ENCODE measurements at regions not wholly inside any gene's neighbourhood (a gene's known extent, or its start where the extent isn't known, plus 50 kb on each side); places are given as distances from the start of the nearest gene placed in this dataset.

DNA sequence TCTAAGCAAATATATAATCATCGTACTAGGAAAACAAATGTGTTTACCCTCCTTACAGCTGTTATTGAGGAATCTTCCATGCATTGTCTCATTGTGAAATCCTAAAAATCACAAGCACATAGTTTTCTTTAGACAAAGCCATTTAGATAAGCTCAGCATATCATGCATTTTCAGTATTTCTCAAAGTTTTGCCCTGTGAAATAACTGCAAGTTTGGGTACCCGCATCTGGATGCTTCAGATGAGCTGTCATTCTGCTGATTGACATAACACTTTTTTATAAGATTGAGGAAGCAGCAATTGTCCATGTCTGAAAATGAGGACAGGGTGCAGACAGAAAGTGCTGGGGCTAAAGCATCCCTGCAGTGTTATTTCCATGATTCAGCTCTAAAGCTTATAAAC, 96.2 kb downstream of the IYD start:
- no peak for DNase-seq (ENCODE audit: unreplicated experiment)
- Mint-ChIP-seq H3K27me3 (ENCODE audit: insufficient read depth, unreplicated experiment) (no peaks in the 10 kb centered on the region), H3K4me3 (ENCODE audit: unreplicated experiment) (no peak overlapping the region), H3K9me3 (ENCODE audit: unreplicated experiment) (no peaks in the 10 kb centered on the region), H3K27ac (ENCODE audit: low read depth, unreplicated experiment) (no peak overlapping the region), H3K4me1 (ENCODE audit: insufficient read depth, unreplicated experiment) (peaks cover 9% of the 10 kb centered on the region), H3K36me3 (ENCODE audit: insufficient read depth, unreplicated experiment) (no peaks in the 10 kb centered on the region)
- POLR2A ChIA-PET: no interaction called here
- intact Hi-C loops (cut with micrococcal nuclease): no loop called here
- CTCF ChIA-PET: interaction anchor here (0.6 kb wide), 2 partner anchors 242 to 458 kb away, joined by 3 to 7 read pairs; no protein-coding TSS in a partner anchor
- no TSS peak for BruUV-seq (replicated peaks)
- TF ChIP-seq CTCF (IDR thresholded peaks at IDR 0.05; ENCODE audit: unreplicated experiment): no peak

DNA sequence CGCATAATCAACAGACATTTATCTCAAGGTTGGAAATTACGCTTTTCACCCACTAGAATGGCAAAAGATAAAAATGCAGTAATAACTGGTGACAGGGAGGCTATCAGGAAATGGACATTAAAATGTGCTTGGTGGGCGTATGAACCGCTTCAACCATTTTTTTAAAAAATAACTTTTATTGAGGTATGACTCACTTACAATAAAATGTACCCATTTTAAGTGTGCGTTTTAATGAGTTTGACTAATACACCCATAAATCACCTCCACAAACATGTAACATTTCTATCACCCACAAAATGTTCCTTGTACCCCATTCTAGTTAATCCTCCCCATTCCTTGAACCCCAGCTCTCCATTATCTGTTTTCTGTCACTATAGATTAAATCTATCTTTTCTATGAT, 96.8 kb downstream of the IYD start:
- no TSS peak for BruUV-seq (replicated peaks)
- Mint-ChIP-seq H3K36me3 (ENCODE audit: insufficient read depth, unreplicated experiment) (no peaks in the 10 kb centered on the region), H3K27me3 (ENCODE audit: insufficient read depth, unreplicated experiment) (no peaks in the 10 kb centered on the region)

DNA sequence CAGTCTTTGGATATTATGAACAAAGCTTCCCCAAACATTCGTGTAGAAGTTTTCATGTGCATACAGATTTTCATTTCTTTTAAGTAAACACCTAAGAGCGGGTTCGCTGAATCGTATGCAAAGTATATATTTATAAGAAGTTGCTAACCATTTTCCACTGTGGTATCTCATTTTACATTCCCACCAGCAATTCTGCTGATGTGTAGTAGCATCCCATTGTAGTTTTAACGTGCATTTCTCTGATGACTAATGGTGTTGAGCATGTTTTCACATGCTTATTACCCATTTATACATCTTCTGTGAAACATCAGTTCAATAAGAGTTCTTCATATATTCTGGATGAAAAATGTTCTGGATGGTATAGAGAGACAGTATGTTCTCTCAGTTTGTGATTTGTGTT, 97.4 kb downstream of the IYD start:
- Mint-ChIP-seq H3K4me3 (ENCODE audit: unreplicated experiment) (no peak overlapping the region), H3K36me3 (ENCODE audit: insufficient read depth, unreplicated experiment) (no peaks in the 10 kb centered on the region), H3K27ac (ENCODE audit: low read depth, unreplicated experiment) (no peak overlapping the region), H3K27me3 (ENCODE audit: insufficient read depth, unreplicated experiment) (no peaks in the 10 kb centered on the region), H3K9me3 (ENCODE audit: unreplicated experiment) (no peaks in the 10 kb centered on the region), H3K4me1 (ENCODE audit: insufficient read depth, unreplicated experiment) (peaks cover 9% of the 10 kb centered on the region)
- BruUV-seq (replicated peaks): no TSS peak
- intact Hi-C loops (cut with micrococcal nuclease): no loop called here
- ChIA-PET CTCF (interaction anchor here (0.7 kb wide), 1 partner anchor 185 kb away, joined by 3 read pairs; no protein-coding TSS in a partner anchor), POLR2A (no interaction called here)
- no peak for TF ChIP-seq CTCF (IDR thresholded peaks at IDR 0.05; ENCODE audit: unreplicated experiment)
- peak; percentile 18 for DNase-seq (ENCODE audit: unreplicated experiment)

More for the DNA sequence above, 96.8 kb downstream of the IYD start:
- H3K9me3 Mint-ChIP-seq (ENCODE audit: unreplicated experiment): no peaks in the 10 kb centered on the region
- CTCF ChIA-PET: interaction anchor here (0.6 to 0.7 kb wide), 3 partner anchors 47 to 241 kb away, joined by 3 to 7 read pairs (median 3); no protein-coding TSS in a partner anchor
- no peak for DNase-seq (ENCODE audit: unreplicated experiment)
- no peak overlapping the region for H3K27ac Mint-ChIP-seq (ENCODE audit: low read depth, unreplicated experiment)
- TF ChIP-seq CTCF (IDR thresholded peaks at IDR 0.05; ENCODE audit: unreplicated experiment): no peak
- POLR2A ChIA-PET: no interaction called here
- intact Hi-C loops (cut with micrococcal nuclease): no loop called here
- H3K4me3 Mint-ChIP-seq (ENCODE audit: unreplicated experiment): no peak overlapping the region
- H3K4me1 Mint-ChIP-seq (ENCODE audit: insufficient read depth, unreplicated experiment): peaks cover 9% of the 10 kb centered on the region

DNA sequence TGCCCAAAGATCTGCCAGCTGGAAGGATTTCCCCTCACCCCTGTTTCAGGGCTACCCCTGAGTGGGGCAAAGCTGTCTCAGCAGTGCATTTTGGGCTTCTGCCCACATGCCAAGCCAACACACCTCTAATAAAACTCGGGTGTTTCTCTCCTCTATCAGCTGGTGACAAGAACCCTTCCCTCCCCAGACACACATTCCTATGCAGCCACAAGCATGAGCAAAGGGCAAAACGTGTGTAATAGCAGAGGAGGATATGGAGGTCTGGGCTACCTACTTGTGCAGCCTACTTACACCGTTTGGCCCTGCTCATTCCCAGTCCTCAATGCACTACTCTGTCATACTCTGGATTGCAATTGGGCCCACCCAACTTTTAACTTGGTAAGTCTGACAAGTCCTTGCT, 101.3 kb downstream of the IYD start:
- H3K27me3 Mint-ChIP-seq (ENCODE audit: insufficient read depth, unreplicated experiment): no peaks in the 10 kb centered on the region
- no TSS peak for BruUV-seq (replicated peaks)
- ChIA-PET POLR2A (no interaction called here), CTCF (no interaction called here)
- no peak overlapping the region for H3K4me3 Mint-ChIP-seq (ENCODE audit: unreplicated experiment)
- peaks cover 7% of the 10 kb centered on the region for H3K9me3 Mint-ChIP-seq (ENCODE audit: unreplicated experiment)
- peaks cover 9% of the 10 kb centered on the region for H3K4me1 Mint-ChIP-seq (ENCODE audit: insufficient read depth, unreplicated experiment)
- no peak overlapping the region for H3K27ac Mint-ChIP-seq (ENCODE audit: low read depth, unreplicated experiment)
- intact Hi-C loops (cut with micrococcal nuclease): no loop called here
- no peak for TF ChIP-seq CTCF (IDR thresholded peaks at IDR 0.05; ENCODE audit: unreplicated experiment)
- no peak for DNase-seq (ENCODE audit: unreplicated experiment)
- H3K36me3 Mint-ChIP-seq (ENCODE audit: insufficient read depth, unreplicated experiment): no peaks in the 10 kb centered on the region
